ENCODE measurements at regions not wholly inside any gene's neighbourhood (a gene's known extent, or its start where the extent isn't known, plus 50 kb on each side); places are given as distances from the start of the nearest gene placed in this dataset.

- no peaks in the 10 kb centered on the region for H3K4me1 ChIP-seq
- WGBS, 2 donors: 86% methylated on average over 1 of the region's 1 CpG
- no peaks in the 10 kb centered on the region for H3K9me3 ChIP-seq
- TF ChIP-seq POLR2AphosphoS5 (IDR thresholded peaks at IDR 0.05): no peak
- TF ChIP-seq, protein P1, sequence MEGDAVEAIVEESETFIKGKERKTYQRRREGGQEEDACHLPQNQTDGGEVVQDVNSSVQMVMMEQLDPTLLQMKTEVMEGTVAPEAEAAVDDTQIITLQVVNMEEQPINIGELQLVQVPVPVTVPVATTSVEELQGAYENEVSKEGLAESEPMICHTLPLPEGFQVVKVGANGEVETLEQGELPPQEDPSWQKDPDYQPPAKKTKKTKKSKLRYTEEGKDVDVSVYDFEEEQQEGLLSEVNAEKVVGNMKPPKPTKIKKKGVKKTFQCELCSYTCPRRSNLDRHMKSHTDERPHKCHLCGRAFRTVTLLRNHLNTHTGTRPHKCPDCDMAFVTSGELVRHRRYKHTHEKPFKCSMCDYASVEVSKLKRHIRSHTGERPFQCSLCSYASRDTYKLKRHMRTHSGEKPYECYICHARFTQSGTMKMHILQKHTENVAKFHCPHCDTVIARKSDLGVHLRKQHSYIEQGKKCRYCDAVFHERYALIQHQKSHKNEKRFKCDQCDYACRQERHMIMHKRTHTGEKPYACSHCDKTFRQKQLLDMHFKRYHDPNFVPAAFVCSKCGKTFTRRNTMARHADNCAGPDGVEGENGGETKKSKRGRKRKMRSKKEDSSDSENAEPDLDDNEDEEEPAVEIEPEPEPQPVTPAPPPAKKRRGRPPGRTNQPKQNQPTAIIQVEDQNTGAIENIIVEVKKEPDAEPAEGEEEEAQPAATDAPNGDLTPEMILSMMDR (IDR thresholded peaks at IDR 0.05): no peak
- no peak for TF ChIP-seq EP300 (IDR thresholded peaks at IDR 0.05)
- no peak for TF ChIP-seq POLR2A (IDR thresholded peaks at IDR 0.05)
- no peaks in the 10 kb centered on the region for H3K27me3 ChIP-seq
- no peak overlapping the region for H3K27ac ChIP-seq
- no peak overlapping the region for H3K4me3 ChIP-seq
- no peaks in the 10 kb centered on the region for H3K36me3 ChIP-seq
- intact Hi-C loops (cut with DNase I): no loop called here
- DNase-seq: no peak
Measured at GRCh38 chr4:59608466-59608865, 1591.7 kb upstream of the ADGRL3 start.

DNA sequence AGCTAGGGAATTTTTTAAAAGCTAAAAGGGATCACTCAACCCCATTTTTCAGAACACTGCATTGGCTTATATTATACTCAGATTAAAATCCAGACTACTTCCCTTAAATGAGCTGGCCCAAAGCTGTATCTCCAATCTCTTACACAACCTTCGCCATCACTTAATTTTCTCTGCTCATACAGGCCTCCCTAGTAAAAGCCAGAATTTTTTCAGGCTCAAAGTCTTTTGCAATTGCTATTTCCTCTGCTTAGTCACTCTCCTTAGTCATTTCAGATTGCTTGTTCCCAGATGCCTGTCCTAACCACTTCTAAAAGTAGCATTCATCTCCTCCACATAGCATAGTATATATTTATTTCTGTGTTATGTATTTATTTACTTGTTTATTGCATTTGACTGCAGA lies 1587.9 kb upstream of the ADGRL3 start:
- TF ChIP-seq POLR2AphosphoS5 (IDR thresholded peaks at IDR 0.05): no peak
- TF ChIP-seq, protein P1 (IDR thresholded peaks at IDR 0.05): no peak
- no peak for TF ChIP-seq POLR2A (IDR thresholded peaks at IDR 0.05)
- no peak for TF ChIP-seq EP300 (IDR thresholded peaks at IDR 0.05)
- WGBS, 2 donors: 82 to 83% methylated on average over 1 of the region's 1 CpG
- Histone ChIP-seq H3K27ac (no peak overlapping the region), H3K9me3 (no peaks in the 10 kb centered on the region), H3K4me1 (no peaks in the 10 kb centered on the region), H3K27me3 (no peaks in the 10 kb centered on the region), H3K4me3 (no peak overlapping the region), H3K36me3 (no peaks in the 10 kb centered on the region)
- no peak for DNase-seq
- intact Hi-C loops (cut with DNase I): no loop called here

DNA sequence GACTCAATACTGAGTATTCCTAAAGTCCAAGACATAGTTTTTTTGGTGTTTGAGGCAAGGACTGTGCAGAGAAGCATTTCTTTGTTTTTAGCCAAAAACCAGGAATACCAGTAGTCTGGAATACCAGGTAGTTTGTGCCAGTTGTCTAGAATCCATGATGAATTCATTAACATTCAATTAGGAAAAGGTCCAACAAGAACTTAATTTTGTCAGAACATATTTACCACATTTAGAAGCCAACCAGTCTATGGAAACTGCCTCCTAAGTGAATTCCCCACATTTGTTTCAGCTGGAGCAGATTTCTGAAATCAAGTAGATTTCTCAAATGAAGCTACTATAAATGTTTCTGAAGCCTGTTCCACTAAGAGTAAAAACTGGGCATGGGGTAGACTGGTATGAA lies 1584.8 kb upstream of the ADGRL3 start:
- H3K27ac ChIP-seq: no peak overlapping the region
- DNase-seq: no peak
- H3K9me3 ChIP-seq: no peaks in the 10 kb centered on the region
- intact Hi-C loops (cut with DNase I): no loop called here
- no peaks in the 10 kb centered on the region for H3K36me3 ChIP-seq
- no peaks in the 10 kb centered on the region for H3K4me1 ChIP-seq
- TF ChIP-seq POLR2AphosphoS5 (IDR thresholded peaks at IDR 0.05): no peak
- no peak for TF ChIP-seq EP300 (IDR thresholded peaks at IDR 0.05)
- TF ChIP-seq, protein P1 (IDR thresholded peaks at IDR 0.05): no peak
- TF ChIP-seq POLR2A (IDR thresholded peaks at IDR 0.05): no peak
- no peak overlapping the region for H3K4me3 ChIP-seq
- H3K27me3 ChIP-seq: no peaks in the 10 kb centered on the region

- DNase-seq: no peak
- WGBS, 2 donors: 79 to 82% methylated on average over 1 of the region's 1 CpG
- H3K4me3 ChIP-seq: no peak overlapping the region
- no peaks in the 10 kb centered on the region for H3K36me3 ChIP-seq
- intact Hi-C loops (cut with DNase I): no loop called here
- H3K27me3 ChIP-seq: no peaks in the 10 kb centered on the region
- TF ChIP-seq POLR2AphosphoS5 (IDR thresholded peaks at IDR 0.05) (no peak), EP300 (IDR thresholded peaks at IDR 0.05) (no peak), POLR2A (IDR thresholded peaks at IDR 0.05) (no peak)
- TF ChIP-seq, protein P1 (IDR thresholded peaks at IDR 0.05): no peak
- no peaks in the 10 kb centered on the region for H3K4me1 ChIP-seq
- no peaks in the 10 kb centered on the region for H3K9me3 ChIP-seq
- no peak overlapping the region for H3K27ac ChIP-seq
Measured at GRCh38 chr4:59629348-59629747, 1570.8 kb upstream of the ADGRL3 start.

DNA sequence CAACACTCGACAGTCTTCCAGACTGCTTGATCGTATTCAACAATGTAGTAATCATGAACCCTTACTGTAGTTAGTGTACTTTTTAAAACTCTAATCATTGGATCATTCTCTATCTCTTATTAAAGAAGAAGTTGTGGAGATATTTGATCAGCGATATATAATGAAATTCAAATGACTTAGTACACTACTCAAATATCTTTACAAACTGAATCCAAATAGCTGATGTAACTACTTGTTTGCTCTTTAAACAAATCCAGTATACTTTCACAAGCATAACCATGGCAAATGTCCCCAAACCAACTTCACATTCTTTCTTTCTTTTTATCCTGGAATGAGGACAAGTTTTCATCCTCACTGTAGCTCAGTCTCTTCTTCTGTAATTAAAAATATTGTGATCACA lies 1569.9 kb upstream of the ADGRL3 start:
- no peaks in the 10 kb centered on the region for H3K9me3 ChIP-seq
- intact Hi-C loops (cut with DNase I): no loop called here
- H3K4me1 ChIP-seq: no peaks in the 10 kb centered on the region
- no peak overlapping the region for H3K4me3 ChIP-seq
- no peaks in the 10 kb centered on the region for H3K36me3 ChIP-seq
- no peak overlapping the region for H3K27ac ChIP-seq
- no peak for DNase-seq
- no peaks in the 10 kb centered on the region for H3K27me3 ChIP-seq
- TF ChIP-seq POLR2AphosphoS5 (IDR thresholded peaks at IDR 0.05) (no peak), EP300 (IDR thresholded peaks at IDR 0.05) (no peak), POLR2A (IDR thresholded peaks at IDR 0.05) (no peak)
- TF ChIP-seq, protein P1 (IDR thresholded peaks at IDR 0.05): no peak
- WGBS, 2 donors: 90 to 93% methylated on average over 3 of the region's 3 CpGs

Measured in sigmoid colon (tissue), 6 donors.